Panc1 (cell line): ENCODE measurements at regions not wholly inside any gene's neighbourhood (a gene's known extent, or its start where the extent isn't known, plus 50 kb on each side); places are given as distances from the start of the nearest gene placed in this dataset.

Experiments
- ATAC-seq: fragments of 200-7000 bp; cut with Tn5 transposase; 2 replicates; pipeline ENCODE4 v1.9.1; 2020; ENCODE audit warnings: mild to moderate bottlenecking, moderate library complexity
- BruUV-seq: library from RNA; stranded (reverse); fragments of 400-500 nt; replicated peaks from 2 replicates; lab custom pipeline; 2021; lab: Mats Ljungman, UMichigan
- CTCF ChIA-PET: fragments of 300-600 bp; sonication (Branson Sonifier 250); formaldehyde crosslinking; loops from one replicate; lab custom pipeline; 2022; ENCODE audit warnings: antibody characterized with exemption; lab: Charles Lee
- POLR2A ChIA-PET: fragments of 300-600 bp; sonication (Branson Sonifier 250); formaldehyde crosslinking; loops from one replicate; lab custom pipeline; 2022; ENCODE audit warnings: antibody characterized with exemption; lab: Charles Lee
- DNase-seq: peaks from one replicate; pipeline ENCODE4 v3.0.0-alpha.2; 2010; ENCODE audit warnings: low read depth, low spot score
- H3K27ac ChIP-seq: 2 replicates; pipeline ENCODE4 v1.5.1; 2011; ENCODE audit warnings: mild to moderate bottlenecking, low read length, inconsistent platforms
- H3K27me3 ChIP-seq: fragments of 200-500 bp; sonication (Bioruptor generic); 2 replicates; pipeline ENCODE4 v1.6.0; 2014; ENCODE audit warnings: low read length, inconsistent platforms; ENCODE audit not compliant: control insufficient read depth, insufficient read depth
- H3K36me3 ChIP-seq: fragments of 200-500 bp; sonication (Bioruptor generic); 2 replicates; pipeline ENCODE4 v1.5.1; 2014; ENCODE audit warnings: inconsistent platforms, mild to moderate bottlenecking, low read length, moderate library complexity; ENCODE audit not compliant: control insufficient read depth, insufficient read depth
- H3K4me1 ChIP-seq: 2 replicates; pipeline ENCODE4 v1.5.1; 2011; ENCODE audit warnings: inconsistent platforms, mild to moderate bottlenecking, low read length, moderate library complexity; ENCODE audit not compliant: control insufficient read depth, insufficient read depth
- H3K4me3 ChIP-seq, 2 experiments: 2 replicates each; pipeline ENCODE4 v1.5.1; 2011 to 2012; ENCODE audit warnings: low read depth in 2 of 2, low read length in 2 of 2, mild to moderate bottlenecking in 2 of 2, inconsistent platforms in 1 of 2, moderate library complexity in 1 of 2
- H3K9me3 ChIP-seq: fragments of 200-500 bp; sonication (Bioruptor generic); 2 replicates; pipeline ENCODE4 v1.5.1; 2014; ENCODE audit warnings: low read depth, mild to moderate bottlenecking, inconsistent platforms, low read length, moderate library complexity; ENCODE audit not compliant: control insufficient read depth, insufficient read depth
- POLR2AphosphoS5 ChIP-seq: IDR thresholded peaks from 2 replicates; pipeline ENCODE4 v1.6.1; 2012; ENCODE audit warnings: mild to moderate bottlenecking, low read depth, low read length, moderate library complexity
- SIN3A ChIP-seq: IDR thresholded peaks from 2 replicates; pipeline ENCODE4 v1.6.1; 2012; ENCODE audit warnings: low read depth, mild to moderate bottlenecking, low read length, moderate library complexity, borderline replicate concordance; ENCODE audit not compliant: insufficient read depth
- TCF7L2 ChIP-seq: IDR thresholded peaks from 2 replicates; pipeline ENCODE4 v1.6.1; 2011; ENCODE audit warnings: mild to moderate bottlenecking, low read depth, low read length, inconsistent platforms
- in situ Hi-C: cut with HindIII; loops from 2 replicates; pipeline ENCODE4 v1.10.0; 2016; ENCODE audit warnings: low sequenced_read_pairs, low pct_unique_long_range_greater_than_20kb
- intact Hi-C: fragments of 100-400 bp; cut with micrococcal nuclease; formaldehyde crosslinking; loops from one replicate; pipeline ENCODE4 v1.10.0; 2022; ENCODE audit not compliant: unreplicated experiment
- TF ChIP-seq, protein P1 (sequence below): fragments of 450-650 bp; IDR thresholded peaks from 2 replicates; pipeline ENCODE4 v1.5.1; 2017; ENCODE audit warnings: mild to moderate bottlenecking
- TF ChIP-seq, protein P2 (sequence below), 2 experiments: IDR thresholded peaks; 2 replicates each; pipeline ENCODE4 v1.6.1; 2011 to 2012; ENCODE audit warnings: low read depth in 2 of 2, control low read depth in 1 of 2, low read length in 1 of 2, mild to moderate bottlenecking in 1 of 2, moderate library complexity in 1 of 2; ENCODE audit not compliant: insufficient read depth in 1 of 2

- ChIA-PET CTCF (no interaction called here), POLR2A (no interaction called here)
Observed at GRCh38 chr1:182286761-182287160, 104.8 kb downstream of the GLUL start.

GRCh38 chr1:182283746-182284544, 107.6 kb downstream of the GLUL start:
- BruUV-seq = no TSS peak
- Histone ChIP-seq H3K36me3 (no peaks in the 10 kb centered on the region), H3K27me3 (no peaks in the 10 kb centered on the region), H3K9me3 (no peaks in the 10 kb centered on the region), H3K27ac (no peak overlapping the region), H3K4me1 (no peaks in the 10 kb centered on the region), H3K4me3 (no peak overlapping the region)
- CTCF ChIA-PET = no interaction called here
- POLR2A ChIA-PET = no interaction called here
- TF ChIP-seq, protein P1, sequence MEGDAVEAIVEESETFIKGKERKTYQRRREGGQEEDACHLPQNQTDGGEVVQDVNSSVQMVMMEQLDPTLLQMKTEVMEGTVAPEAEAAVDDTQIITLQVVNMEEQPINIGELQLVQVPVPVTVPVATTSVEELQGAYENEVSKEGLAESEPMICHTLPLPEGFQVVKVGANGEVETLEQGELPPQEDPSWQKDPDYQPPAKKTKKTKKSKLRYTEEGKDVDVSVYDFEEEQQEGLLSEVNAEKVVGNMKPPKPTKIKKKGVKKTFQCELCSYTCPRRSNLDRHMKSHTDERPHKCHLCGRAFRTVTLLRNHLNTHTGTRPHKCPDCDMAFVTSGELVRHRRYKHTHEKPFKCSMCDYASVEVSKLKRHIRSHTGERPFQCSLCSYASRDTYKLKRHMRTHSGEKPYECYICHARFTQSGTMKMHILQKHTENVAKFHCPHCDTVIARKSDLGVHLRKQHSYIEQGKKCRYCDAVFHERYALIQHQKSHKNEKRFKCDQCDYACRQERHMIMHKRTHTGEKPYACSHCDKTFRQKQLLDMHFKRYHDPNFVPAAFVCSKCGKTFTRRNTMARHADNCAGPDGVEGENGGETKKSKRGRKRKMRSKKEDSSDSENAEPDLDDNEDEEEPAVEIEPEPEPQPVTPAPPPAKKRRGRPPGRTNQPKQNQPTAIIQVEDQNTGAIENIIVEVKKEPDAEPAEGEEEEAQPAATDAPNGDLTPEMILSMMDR = no peak
- ATAC-seq (no peak), DNase-seq (no peak)
- intact Hi-C loops (no loop called here), in situ Hi-C loops (no loop called here)

More at GRCh38 chr1:182286761-182287160, 104.8 kb downstream of the GLUL start:
- in situ Hi-C loops = no loop called here
- DNase-seq (no peak), ATAC-seq (no peak)
- TF ChIP-seq TCF7L2 = no peak
- no peak for TF ChIP-seq SIN3A
- TF ChIP-seq, protein P2, sequence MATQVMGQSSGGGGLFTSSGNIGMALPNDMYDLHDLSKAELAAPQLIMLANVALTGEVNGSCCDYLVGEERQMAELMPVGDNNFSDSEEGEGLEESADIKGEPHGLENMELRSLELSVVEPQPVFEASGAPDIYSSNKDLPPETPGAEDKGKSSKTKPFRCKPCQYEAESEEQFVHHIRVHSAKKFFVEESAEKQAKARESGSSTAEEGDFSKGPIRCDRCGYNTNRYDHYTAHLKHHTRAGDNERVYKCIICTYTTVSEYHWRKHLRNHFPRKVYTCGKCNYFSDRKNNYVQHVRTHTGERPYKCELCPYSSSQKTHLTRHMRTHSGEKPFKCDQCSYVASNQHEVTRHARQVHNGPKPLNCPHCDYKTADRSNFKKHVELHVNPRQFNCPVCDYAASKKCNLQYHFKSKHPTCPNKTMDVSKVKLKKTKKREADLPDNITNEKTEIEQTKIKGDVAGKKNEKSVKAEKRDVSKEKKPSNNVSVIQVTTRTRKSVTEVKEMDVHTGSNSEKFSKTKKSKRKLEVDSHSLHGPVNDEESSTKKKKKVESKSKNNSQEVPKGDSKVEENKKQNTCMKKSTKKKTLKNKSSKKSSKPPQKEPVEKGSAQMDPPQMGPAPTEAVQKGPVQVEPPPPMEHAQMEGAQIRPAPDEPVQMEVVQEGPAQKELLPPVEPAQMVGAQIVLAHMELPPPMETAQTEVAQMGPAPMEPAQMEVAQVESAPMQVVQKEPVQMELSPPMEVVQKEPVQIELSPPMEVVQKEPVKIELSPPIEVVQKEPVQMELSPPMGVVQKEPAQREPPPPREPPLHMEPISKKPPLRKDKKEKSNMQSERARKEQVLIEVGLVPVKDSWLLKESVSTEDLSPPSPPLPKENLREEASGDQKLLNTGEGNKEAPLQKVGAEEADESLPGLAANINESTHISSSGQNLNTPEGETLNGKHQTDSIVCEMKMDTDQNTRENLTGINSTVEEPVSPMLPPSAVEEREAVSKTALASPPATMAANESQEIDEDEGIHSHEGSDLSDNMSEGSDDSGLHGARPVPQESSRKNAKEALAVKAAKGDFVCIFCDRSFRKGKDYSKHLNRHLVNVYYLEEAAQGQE (IDR thresholded peaks at IDR 0.05; ENCODE audit: insufficient read depth in 1 of 2, low read depth in 2 of 2, low read length in 1 of 2) = no peak
- TF ChIP-seq, protein P1 = no peak
- TF ChIP-seq POLR2AphosphoS5 = no peak
- intact Hi-C loops = no loop called here
- Histone ChIP-seq H3K9me3 (no peaks in the 10 kb centered on the region), H3K27me3 (no peaks in the 10 kb centered on the region; the same call in 1 of the 2 replicates), H3K36me3 (no peaks in the 10 kb centered on the region), H3K4me1 (no peaks in the 10 kb centered on the region), H3K27ac (no peak overlapping the region), H3K4me3 (no peak overlapping the region)
- no TSS peak for BruUV-seq
